Fibroblast of pulmonary artery (primary cell): ENCODE measurements at regions not wholly inside any gene's neighbourhood (a gene's known extent, or its start where the extent isn't known, plus 50 kb on each side); places are given as distances from the start of the nearest gene placed in this dataset.

Experiments used
- DNase-seq: peaks from one replicate; pipeline ENCODE4 v3.0.0-alpha.2; 2010; ENCODE audit warnings: low read depth
- H3K4me3 ChIP-seq: replicated peaks from 2 replicates; pipeline ENCODE4 v1.5.1; 2011; ENCODE audit warnings: low read depth, mild to moderate bottlenecking, control low read depth, low read length, moderate library complexity
- TF ChIP-seq, protein P1 (sequence below): IDR thresholded peaks from 2 replicates; pipeline ENCODE4 v1.5.1; 2011; ENCODE audit warnings: mild to moderate bottlenecking, control low read depth, low read length, inconsistent platforms; ENCODE audit errors: missing control alignments

- TF ChIP-seq, protein P1, sequence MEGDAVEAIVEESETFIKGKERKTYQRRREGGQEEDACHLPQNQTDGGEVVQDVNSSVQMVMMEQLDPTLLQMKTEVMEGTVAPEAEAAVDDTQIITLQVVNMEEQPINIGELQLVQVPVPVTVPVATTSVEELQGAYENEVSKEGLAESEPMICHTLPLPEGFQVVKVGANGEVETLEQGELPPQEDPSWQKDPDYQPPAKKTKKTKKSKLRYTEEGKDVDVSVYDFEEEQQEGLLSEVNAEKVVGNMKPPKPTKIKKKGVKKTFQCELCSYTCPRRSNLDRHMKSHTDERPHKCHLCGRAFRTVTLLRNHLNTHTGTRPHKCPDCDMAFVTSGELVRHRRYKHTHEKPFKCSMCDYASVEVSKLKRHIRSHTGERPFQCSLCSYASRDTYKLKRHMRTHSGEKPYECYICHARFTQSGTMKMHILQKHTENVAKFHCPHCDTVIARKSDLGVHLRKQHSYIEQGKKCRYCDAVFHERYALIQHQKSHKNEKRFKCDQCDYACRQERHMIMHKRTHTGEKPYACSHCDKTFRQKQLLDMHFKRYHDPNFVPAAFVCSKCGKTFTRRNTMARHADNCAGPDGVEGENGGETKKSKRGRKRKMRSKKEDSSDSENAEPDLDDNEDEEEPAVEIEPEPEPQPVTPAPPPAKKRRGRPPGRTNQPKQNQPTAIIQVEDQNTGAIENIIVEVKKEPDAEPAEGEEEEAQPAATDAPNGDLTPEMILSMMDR = no peak
- no peak overlapping the region for H3K4me3 ChIP-seq
Observed at GRCh38 chr13:56953965-56954364, 186.8 kb upstream of the PRR20A start.

DNA sequence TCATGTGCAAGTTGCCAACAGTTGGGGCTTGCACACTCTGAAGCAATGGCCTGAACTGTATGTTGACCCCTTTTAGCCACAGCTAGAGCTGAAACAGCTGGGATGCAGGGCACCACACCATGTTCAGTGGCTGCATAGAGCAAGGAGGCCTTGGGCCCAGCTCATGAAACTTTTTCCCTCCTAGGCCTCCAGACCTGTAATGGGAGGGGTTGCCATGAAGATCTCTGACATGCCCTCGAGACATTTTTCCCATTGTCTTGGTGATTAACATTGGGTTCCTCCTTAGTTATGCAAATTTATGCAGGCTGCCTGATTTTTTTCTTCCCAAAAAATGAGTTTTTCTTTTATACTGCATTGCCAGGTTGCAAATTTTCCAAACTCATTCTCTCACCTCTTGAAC lies 165.1 kb upstream of the PRR20A start:
- no peak for DNase-seq
- TF ChIP-seq, protein P1 = no peak
- H3K4me3 ChIP-seq = no peak overlapping the region

More at GRCh38 chr13:56953965-56954364, 186.8 kb upstream of the PRR20A start:
- DNase-seq = no peak

DNA sequence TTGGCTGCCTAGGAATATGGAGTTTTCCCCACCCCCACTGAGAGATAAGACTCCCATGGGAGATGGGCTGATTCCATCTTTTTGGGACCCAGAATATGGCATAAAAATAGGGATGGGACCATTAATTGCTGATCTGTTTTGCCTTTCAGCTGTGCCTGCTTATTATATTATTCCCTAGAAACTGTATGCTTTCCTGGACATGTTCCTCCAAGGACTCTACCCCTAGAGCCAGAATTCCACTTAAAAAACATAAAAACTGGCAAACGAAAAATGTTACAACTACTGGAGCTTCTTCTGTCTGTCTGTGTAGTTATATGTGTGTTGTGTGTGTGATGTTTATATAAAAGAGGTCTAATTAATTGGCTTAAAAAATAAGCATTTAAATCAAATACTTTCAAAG lies 159.9 kb upstream of the PRR20A start:
- TF ChIP-seq, protein P1 = no peak
- no peak overlapping the region for H3K4me3 ChIP-seq
- DNase-seq = no peak

GRCh38 chr13:56986121-56986520 lies 154.6 kb upstream of the PRR20A start:
- no peak for DNase-seq
- H3K4me3 ChIP-seq = no peak overlapping the region
- TF ChIP-seq, protein P1 = no peak

DNA sequence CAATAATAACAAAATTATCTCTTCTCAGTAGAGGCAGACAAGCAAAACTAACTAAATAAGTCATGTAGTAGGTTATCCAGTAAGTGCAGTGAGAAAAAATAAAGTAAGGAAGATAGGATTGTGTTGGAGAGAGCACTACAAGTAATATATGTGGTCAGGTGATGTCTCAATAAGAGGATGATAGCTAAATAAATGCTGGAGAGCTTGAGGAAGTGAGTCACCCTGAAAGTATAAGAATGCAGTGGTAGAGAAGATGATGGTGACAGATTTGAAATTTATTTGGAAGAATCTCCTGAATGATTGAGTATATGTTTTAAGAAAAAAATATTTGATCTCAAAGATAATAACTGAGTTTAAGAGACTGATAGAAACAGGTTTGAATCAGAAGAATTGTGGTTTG lies 152.2 kb upstream of the PRR20A start:
- TF ChIP-seq, protein P1 = no peak
- no peak overlapping the region for H3K4me3 ChIP-seq
- peak; percentile 8 for DNase-seq

DNA sequence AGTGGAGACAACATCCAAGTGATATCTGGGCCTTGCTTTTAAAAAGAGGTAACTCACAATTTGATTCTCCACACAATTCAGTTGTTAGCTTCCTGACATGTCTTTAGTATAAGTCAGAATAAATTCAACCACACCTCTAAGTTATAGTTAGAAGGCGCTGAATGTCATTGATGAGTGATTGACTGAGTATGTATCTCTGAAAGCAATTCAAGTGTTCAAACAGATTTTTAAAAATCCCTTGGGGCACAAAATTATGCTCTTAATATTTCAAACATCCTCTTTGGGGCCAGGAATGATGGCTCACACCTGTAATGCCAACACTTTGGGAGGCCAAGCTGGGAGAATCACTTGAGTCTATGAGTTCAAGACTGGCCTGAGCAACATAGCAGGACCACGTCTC lies 137.0 kb upstream of the PRR20A start:
- no peak for DNase-seq
- no peak overlapping the region for H3K4me3 ChIP-seq
- TF ChIP-seq, protein P1 = no peak

DNA sequence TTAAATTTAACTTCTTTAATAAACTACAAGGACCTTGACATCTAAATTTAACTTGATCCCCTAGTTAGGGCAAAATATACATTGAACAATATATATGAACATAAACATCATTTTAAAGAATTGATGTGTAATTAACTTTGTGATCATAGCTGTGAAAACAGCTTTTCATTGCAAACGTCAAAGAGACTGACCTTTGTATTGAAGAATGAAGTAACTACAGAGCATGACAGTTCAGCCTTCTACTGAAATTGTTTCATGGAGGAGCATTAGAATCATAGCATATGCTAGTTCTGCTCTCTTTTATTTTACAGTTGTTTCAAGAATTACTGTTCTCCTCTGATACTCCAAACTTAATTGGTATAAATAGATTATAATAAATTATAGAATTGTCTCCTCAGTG lies 123.4 kb upstream of the PRR20A start:
- H3K4me3 ChIP-seq = no peak overlapping the region

More for the DNA sequence above, 123.4 kb upstream of the PRR20A start:
- TF ChIP-seq, protein P1 = no peak
- DNase-seq = no peak
